HG02763 (cell line): ENCODE measurements at regions not wholly inside any gene's neighbourhood (a gene's known extent, or its start where the extent isn't known, plus 50 kb on each side); places are given as distances from the start of the nearest gene placed in this dataset.

ENCODE experiments used
- ATAC-seq: cut with Tn5 transposase; IDR thresholded peaks from one replicate; pipeline ENCODE4 v1.9.1; 2021; ENCODE audit warnings: mild to moderate bottlenecking, moderate library complexity; ENCODE audit not compliant: unreplicated experiment

DNA sequence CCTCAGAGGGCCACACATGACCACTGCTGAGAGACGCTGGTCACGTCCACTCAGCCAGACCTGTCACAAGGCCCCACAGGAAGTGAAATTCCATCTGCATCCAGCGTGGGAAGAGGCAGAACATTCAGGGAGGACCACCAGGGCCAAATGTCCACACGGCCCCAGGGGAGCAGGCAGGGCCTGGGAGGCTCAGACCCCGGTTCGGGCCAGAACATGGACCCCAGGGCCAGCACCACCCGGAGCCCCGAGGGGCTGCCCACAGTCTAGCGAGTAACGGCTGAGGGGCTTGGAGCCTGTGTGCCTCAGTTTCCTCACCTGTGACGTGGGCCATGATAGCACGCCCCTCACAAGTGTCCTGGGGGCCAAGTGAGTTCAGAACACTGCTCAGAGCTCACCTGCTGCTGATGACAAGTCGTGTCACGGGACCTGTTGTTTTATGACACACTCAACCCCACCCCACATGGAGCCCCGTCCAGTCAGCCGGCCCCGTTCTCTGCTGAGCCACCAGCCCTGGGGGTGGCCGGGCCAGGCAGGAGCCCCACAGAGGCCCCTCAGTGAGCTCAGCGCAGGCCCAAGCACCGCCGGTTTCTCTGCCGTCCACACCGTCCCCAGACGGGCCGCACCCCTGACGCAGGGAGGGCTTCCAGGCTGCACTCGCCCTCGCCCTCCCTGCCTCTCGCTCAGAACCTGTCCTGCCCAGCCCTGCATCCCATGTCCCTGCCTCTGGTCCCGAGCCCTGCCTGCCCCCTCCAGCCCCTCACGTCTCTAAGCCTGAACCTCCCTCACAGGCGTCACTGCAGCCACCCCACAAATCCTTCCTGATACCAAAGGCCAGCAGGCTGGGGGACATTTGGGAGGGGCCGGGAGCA lies 79.5 kb upstream of the GALNT9 start:
- ATAC-seq: no peak

DNA sequence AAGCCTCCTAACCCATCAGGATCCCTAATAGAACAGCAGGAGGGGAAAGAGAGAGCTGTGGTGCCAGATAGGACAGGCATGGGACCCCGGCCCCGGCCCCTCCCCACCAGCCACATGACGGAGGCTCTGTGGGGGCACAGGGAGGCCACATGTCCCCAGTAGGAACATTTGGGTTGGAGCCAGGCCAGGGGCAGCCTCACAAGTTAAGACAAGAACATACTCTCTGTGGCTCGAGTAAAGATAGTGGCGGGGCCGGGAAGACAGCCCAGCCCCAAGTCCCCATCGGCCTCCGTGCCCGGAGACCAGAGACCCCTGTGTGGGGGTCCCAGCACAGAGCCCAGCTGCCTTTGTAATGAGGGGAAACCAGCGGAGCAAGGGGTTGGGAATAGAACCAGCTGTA lies 78.6 kb upstream of the GALNT9 start:
- ATAC-seq: no peak

DNA sequence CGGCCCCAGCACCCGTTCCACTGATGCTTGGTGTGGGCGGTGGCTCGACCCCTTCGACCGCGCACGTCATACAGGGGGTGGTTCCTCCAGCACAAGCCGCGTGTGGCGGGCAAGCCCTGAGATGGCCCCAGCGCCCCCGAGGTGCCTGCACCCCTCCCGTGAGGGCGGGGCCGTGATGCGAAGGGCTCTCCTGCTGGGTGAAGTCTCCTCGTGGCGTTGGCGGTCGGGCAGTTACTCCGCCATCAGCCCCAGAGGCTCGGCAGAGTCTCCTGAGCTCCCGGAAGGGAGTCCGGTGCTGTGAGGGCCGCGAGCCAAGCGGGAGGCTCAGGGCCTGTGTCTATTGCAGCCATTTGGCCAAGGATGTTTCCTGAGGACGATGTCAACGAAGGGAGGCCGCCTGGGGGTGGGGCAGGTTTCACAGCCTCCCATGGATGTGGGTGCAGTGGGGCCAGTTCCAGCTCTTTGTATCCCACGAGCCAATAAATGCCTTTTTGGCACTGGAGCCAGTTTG lies 78.1 kb upstream of the GALNT9 start:
- no peak for ATAC-seq

GRCh38 chr12:132406493-132407450 lies 77.4 kb upstream of the GALNT9 start:
- no peak for ATAC-seq

- ATAC-seq: no peak
Observed at GRCh38 chr12:132405742-132406251, 76.4 kb upstream of the GALNT9 start.

GRCh38 chr12:132404951-132405741 lies 75.8 kb upstream of the GALNT9 start:
- no peak for ATAC-seq

- no peak for ATAC-seq
Observed at GRCh38 chr12:132404435-132404855, 75.1 kb upstream of the GALNT9 start.

DNA sequence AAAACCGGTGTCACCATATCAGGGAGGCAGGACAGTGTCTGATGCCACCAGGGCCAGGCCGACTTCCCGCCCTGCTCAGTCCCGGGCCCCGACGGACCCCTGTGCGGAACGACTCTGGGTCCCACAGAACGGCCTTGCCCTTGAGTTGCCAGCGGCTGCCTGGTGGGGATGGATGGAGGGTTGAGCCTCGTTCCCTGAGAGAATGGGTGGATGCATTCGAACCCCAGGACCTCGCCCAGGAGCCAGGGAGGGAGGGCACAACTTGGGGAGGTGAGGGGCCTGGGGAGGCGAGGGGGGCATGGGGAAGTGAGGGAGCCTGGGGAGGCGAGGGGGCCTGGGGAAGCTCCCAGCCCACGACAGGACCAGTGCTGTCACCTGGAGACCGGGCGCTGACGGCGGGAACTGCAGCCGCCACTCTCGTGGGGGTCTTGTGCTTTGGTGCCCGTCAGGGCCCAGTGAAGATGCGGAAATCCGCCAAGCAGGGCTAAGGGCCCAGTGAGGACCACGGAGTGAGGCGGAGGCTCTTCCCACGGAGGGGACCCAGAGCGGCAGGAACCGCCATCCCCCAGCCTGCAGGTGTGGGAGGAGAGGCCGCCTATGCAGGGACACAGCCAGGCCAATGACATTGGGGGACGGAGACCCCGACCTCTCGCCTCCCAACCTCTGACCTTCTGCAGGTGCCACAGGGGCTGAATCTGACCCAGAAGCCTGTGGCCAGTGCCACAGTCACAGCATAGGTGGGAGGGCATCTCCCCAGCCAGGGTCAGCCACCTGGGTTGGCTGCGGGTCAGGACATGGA lies 74.4 kb upstream of the GALNT9 start:
- ATAC-seq: no peak

GRCh38 chr12:132402831-132403416 lies 73.5 kb upstream of the GALNT9 start:
- ATAC-seq: no peak

DNA sequence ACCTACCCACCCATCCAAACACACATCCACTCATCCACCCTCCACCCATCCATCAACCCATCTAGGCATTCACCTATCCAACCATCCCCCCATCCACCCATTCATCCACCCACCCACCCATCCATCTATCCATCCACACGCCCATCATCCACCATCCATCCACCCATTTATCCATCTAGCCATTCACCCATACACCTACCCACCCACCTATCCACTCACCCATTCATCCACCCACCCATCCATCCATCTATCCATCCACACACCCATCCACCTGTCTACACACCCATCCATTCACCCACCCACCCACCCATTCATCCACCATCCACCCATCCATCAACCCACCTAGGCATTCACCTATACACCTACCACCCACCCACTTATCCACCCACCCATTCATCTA lies 72.6 kb upstream of the GALNT9 start:
- ATAC-seq: no peak

DNA sequence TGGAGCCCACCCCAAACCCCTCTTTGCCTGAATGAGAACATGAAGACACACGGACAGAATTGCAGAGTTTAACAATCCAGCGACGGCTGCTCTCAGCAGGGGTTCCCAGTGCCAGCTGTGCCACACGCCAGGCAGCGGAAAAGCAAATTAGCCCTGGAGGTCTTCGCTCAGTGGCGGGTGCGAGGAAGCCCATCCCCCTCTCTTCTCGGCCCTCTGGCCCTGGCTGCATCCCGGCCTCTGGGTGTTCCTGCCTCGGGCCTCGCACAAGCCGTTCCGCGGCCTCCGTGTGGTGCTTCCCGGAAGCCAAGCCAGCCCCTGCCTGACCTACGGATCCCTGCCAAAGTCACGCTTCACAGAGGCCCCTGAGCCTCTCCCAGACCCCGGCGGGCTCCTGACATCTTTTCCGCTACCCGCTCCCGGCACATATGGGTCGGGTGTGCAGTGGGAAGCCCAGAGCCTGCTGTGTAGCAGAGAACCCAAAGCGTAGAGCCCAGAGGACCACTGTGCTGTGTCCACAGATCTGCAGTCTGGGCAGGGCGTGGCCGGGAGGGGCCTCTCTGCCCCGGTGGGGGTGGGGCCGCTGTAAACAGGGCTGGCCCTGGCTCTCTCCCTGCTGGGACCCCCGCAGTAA lies 70.7 kb upstream of the GALNT9 start:
- ATAC-seq: no peak

DNA sequence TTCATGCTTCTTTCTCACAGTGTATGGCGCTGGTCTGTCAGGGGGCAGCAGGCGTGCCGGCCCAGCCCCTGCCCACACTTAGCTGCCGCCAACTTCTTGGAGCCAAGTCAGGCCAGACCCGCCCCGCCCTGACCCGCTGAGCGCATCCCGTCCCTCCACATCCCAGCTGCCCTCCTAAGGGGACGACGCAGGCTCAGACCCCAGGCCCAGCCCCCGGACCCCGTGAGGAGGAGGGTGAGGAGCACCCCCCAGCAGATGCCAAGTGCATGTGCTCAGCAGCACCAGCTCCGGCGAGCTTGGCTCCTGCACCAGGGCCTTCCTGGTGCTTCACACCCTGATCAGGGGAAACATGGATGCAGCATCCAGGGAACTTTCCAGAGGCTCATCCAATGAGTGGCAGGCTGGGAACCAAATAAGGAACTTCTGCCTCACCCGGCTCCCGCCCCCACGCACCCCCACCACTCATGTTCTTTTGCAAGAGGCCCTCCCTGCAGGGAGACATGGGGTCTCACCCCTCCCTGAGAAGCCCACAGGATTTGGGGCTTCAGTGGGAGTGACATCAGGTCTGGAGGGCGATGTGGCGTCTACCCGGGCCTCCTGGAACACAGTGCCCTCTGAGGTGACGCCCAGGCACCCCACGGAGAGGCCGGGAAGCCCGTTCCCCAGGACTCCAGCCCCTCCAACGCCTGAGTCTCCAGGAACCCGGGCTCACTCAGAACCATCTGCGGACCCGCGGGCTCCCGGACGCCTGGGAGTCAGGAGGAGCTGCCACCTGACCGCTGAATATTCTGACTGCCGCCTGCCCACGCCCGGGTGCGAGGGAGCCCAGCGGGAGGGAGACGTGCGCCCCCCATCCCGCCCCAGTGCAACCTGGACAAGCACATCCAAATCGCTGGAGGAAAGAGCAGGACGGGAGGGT lies 70.0 kb upstream of the GALNT9 start:
- ATAC-seq: no peak

DNA sequence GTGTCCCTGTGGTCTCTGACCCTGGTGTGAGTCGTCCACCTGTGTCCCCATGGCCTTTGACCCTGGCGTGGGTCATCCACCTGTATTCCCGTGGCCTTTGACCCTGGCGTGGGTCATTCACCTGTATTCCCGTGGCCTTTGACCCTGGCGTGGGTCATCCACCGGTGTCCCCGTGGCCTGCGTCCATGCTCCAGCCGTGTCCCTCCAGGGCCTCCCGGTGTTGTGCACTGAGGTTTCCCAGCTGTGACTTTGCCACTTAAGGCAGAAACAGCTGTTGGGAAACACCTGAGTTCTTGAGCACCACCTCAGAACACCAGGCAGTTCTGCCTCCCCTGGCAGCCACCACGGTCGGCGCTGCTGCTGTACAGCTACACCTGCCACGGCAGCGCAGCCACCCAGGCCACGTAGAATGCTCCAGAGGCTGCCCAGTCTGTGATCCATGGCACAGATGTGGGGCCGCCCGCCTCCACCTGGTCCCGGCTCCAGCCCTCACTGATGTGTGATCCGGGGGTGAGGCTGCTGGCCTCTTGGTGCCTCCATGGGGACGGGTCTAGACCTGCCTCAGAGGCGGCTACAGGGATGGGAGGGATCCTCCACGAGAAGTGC lies 69.1 kb upstream of the GALNT9 start:
- ATAC-seq: no peak

DNA sequence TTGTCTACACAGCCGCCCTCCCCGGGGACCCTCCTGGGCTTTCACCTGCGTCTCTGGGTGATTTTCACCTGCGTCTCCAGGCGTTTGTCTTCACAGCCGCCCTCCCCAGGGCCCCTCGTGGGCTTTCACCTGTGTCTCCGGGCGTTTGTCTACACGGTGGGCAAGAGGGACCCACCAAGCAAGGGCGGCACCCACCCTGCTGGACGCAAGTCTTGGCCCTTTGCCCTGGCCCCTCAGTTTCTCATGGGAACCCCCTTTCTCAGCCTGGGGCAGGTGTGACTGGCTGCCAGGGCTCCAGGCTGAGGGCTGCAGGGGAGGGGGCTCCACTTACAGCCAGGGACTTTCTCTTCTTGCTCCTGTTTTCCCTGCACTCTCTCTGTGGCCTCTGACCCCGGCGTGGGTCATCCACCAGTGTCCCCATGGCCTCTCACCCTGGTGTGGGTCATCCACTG lies 68.6 kb upstream of the GALNT9 start:
- ATAC-seq: no peak

DNA sequence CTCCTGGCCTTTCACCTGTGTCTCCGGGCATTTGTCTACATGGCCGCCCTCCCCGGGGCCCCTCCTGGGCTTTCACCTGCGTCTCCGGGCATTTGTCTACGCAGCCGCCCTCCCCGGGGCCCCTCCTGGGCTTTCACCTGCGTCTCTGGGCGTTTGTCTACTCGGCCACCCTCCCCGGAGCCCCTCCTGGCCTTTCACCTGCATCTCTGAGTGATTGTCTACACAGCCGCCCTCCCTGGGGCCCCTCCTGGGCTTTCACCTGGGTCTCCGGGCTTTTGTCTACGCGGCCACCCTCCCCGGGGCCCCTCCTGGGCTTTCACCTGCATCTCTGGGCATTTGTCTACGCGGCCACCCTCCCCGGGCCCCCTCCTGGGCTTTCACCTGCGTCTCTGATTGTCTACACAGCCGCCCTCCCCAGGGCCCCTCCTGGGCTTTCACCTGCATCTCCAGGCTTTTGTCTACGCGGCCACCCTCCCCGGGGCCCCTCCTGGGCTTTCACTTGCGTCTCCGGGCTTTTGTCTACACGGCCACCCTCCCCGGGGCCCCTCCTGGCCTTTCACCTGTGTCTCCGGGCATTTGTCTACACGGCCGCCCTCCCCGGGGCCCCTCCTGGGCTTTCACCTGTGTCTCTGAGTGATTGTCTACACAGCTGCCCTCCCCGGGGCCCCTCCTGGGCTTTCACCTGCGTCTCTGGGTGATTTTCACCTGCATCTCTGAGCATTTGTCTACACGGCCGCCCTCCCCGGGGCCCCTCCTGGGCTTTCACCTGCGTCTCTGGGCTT lies 68.0 kb upstream of the GALNT9 start:
- no peak for ATAC-seq

DNA sequence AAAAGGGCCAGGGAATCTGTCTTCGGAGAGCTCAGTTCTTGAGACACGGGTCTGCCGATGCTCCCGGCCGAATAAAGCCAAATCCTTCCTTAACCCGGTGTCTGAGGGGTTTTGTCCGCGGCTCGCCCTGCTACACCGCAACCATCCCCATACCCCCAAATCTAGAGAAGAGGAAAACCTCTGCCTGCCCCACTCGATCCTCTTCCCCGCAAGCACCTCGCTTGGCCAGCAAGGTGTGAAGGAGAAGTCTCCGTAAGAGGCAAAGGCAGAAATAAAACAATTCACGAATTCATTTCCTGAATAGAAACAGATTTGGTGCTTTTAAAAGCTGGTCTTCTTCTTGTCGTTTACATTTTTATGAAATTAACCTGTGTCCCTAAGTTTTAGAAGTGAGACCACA lies 67.3 kb upstream of the GALNT9 start:
- ATAC-seq: no peak

DNA sequence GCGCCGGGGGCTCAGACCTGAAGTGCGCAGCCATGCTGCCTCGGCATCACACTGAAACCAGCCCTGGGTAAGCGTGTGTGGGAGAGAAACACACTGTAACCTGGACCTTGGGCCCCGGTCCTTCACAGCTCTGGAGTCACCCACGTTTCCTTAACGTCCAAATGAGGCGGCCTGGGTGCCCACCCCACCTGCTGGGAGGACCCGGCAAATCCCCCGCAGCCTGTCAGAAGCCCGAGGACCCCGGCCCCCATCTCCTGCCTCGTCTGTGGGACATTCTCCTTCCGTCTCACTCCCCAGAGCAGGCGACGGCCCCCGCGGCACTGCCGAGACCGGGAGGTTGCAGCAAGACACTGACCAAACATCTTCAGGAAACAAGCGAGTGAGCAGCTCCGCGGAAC lies 66.5 kb upstream of the GALNT9 start:
- ATAC-seq: no peak
